ENCODE measurements at regions not wholly inside any gene's neighbourhood (a gene's known extent, or its start where the extent isn't known, plus 50 kb on each side); places are given as distances from the start of the nearest gene placed in this dataset.

DNA sequence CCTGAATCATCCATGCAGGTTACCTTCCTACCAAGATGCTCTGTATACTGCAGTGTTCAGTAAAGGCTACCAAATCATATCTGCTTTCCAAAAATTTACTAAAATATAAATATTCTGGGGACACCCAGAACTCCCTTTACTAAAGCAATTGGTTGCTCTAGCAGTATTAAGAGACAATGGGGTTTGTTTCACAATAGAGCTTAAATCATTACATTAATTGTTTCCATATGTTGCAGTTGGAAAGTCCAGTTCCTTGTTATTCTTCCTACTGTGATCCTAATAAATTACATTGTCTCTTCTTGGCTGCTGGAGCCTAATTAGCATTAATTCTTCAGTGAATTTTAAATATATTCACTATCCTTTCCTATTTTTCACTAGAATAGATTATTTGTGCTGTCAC lies 316.0 kb upstream of the MTNR1B start (continued):
- TF ChIP-seq, protein P1, sequence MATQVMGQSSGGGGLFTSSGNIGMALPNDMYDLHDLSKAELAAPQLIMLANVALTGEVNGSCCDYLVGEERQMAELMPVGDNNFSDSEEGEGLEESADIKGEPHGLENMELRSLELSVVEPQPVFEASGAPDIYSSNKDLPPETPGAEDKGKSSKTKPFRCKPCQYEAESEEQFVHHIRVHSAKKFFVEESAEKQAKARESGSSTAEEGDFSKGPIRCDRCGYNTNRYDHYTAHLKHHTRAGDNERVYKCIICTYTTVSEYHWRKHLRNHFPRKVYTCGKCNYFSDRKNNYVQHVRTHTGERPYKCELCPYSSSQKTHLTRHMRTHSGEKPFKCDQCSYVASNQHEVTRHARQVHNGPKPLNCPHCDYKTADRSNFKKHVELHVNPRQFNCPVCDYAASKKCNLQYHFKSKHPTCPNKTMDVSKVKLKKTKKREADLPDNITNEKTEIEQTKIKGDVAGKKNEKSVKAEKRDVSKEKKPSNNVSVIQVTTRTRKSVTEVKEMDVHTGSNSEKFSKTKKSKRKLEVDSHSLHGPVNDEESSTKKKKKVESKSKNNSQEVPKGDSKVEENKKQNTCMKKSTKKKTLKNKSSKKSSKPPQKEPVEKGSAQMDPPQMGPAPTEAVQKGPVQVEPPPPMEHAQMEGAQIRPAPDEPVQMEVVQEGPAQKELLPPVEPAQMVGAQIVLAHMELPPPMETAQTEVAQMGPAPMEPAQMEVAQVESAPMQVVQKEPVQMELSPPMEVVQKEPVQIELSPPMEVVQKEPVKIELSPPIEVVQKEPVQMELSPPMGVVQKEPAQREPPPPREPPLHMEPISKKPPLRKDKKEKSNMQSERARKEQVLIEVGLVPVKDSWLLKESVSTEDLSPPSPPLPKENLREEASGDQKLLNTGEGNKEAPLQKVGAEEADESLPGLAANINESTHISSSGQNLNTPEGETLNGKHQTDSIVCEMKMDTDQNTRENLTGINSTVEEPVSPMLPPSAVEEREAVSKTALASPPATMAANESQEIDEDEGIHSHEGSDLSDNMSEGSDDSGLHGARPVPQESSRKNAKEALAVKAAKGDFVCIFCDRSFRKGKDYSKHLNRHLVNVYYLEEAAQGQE (IDR thresholded peaks at IDR 0.05; ENCODE audit: unreplicated experiment): no peak
- TF ChIP-seq, protein P2, sequence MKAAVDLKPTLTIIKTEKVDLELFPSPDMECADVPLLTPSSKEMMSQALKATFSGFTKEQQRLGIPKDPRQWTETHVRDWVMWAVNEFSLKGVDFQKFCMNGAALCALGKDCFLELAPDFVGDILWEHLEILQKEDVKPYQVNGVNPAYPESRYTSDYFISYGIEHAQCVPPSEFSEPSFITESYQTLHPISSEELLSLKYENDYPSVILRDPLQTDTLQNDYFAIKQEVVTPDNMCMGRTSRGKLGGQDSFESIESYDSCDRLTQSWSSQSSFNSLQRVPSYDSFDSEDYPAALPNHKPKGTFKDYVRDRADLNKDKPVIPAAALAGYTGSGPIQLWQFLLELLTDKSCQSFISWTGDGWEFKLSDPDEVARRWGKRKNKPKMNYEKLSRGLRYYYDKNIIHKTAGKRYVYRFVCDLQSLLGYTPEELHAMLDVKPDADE (IDR thresholded peaks at IDR 0.05): no peak

DNA sequence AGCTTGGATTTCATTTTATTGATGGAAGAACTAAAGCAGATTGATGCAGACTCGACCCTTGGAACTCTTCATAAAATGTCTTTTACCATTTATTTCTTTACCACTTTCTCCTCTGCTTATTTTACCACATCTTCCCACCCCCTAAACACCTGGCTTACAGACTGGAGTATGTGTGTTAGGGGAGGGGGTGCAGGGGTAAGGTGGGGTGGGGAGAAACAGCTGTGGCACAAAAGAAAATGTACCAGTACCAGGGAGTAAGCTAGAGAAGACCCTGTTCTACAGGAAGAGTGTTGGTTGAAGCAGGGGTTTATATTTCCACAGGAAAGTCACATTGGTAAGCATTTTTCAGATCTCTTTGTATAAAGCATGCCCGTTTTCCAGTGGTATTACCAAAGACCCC lies 312.7 kb upstream of the MTNR1B start:
- no peak overlapping the region for H3K27ac Mint-ChIP-seq
- H3K27me3 Mint-ChIP-seq (ENCODE audit: insufficient read depth, low read depth, poor library complexity): peaks cover 5% of the 10 kb centered on the region
- ATAC-seq: no peak
- Histone ChIP-seq H3K4me2 (no peak overlapping the region), H3K4me1 (ENCODE audit: insufficient read depth) (no peaks in the 10 kb centered on the region), H3K9me2 (ENCODE audit: insufficient read depth) (peaks cover 11% of the 10 kb centered on the region; the same call in 1 of the 2 replicates), H3K4me3 (no peak overlapping the region), H3K36me3 (ENCODE audit: insufficient read depth) (no peaks in the 10 kb centered on the region), H3K27me3 (ENCODE audit: insufficient read depth) (no peaks in the 10 kb centered on the region), H4K20me1 (replicated peaks; ENCODE audit: insufficient read depth) (no peaks in the 10 kb centered on the region), H3K27ac (ENCODE audit: low read depth) (no peak overlapping the region), H3F3A (replicated peaks; ENCODE audit: low read depth) (no peaks in the 10 kb centered on the region), H2AFZ (no peak overlapping the region), H3K79me2 (replicated peaks; ENCODE audit: insufficient read depth) (no peaks in the 10 kb centered on the region)
- no peaks in the 10 kb centered on the region for H3K9me3 Mint-ChIP-seq
- TF ChIP-seq JUNB (IDR thresholded peaks at IDR 0.05; ENCODE audit: unreplicated experiment): no peak
- no peak for TF ChIP-seq EZH2phosphoT487 (IDR thresholded peaks at IDR 0.05; ENCODE audit: unreplicated experiment)
- no peak for TF ChIP-seq NANOG (IDR thresholded peaks at IDR 0.05; ENCODE audit: borderline replicate concordance)
- no peak for TF ChIP-seq POLR2AphosphoS5 (IDR thresholded peaks at IDR 0.05; ENCODE audit: low read depth)
- TF ChIP-seq EZH2 (IDR thresholded peaks at IDR 0.05; ENCODE audit: low read depth, unreplicated experiment): no peak
- TF ChIP-seq, protein P3, sequence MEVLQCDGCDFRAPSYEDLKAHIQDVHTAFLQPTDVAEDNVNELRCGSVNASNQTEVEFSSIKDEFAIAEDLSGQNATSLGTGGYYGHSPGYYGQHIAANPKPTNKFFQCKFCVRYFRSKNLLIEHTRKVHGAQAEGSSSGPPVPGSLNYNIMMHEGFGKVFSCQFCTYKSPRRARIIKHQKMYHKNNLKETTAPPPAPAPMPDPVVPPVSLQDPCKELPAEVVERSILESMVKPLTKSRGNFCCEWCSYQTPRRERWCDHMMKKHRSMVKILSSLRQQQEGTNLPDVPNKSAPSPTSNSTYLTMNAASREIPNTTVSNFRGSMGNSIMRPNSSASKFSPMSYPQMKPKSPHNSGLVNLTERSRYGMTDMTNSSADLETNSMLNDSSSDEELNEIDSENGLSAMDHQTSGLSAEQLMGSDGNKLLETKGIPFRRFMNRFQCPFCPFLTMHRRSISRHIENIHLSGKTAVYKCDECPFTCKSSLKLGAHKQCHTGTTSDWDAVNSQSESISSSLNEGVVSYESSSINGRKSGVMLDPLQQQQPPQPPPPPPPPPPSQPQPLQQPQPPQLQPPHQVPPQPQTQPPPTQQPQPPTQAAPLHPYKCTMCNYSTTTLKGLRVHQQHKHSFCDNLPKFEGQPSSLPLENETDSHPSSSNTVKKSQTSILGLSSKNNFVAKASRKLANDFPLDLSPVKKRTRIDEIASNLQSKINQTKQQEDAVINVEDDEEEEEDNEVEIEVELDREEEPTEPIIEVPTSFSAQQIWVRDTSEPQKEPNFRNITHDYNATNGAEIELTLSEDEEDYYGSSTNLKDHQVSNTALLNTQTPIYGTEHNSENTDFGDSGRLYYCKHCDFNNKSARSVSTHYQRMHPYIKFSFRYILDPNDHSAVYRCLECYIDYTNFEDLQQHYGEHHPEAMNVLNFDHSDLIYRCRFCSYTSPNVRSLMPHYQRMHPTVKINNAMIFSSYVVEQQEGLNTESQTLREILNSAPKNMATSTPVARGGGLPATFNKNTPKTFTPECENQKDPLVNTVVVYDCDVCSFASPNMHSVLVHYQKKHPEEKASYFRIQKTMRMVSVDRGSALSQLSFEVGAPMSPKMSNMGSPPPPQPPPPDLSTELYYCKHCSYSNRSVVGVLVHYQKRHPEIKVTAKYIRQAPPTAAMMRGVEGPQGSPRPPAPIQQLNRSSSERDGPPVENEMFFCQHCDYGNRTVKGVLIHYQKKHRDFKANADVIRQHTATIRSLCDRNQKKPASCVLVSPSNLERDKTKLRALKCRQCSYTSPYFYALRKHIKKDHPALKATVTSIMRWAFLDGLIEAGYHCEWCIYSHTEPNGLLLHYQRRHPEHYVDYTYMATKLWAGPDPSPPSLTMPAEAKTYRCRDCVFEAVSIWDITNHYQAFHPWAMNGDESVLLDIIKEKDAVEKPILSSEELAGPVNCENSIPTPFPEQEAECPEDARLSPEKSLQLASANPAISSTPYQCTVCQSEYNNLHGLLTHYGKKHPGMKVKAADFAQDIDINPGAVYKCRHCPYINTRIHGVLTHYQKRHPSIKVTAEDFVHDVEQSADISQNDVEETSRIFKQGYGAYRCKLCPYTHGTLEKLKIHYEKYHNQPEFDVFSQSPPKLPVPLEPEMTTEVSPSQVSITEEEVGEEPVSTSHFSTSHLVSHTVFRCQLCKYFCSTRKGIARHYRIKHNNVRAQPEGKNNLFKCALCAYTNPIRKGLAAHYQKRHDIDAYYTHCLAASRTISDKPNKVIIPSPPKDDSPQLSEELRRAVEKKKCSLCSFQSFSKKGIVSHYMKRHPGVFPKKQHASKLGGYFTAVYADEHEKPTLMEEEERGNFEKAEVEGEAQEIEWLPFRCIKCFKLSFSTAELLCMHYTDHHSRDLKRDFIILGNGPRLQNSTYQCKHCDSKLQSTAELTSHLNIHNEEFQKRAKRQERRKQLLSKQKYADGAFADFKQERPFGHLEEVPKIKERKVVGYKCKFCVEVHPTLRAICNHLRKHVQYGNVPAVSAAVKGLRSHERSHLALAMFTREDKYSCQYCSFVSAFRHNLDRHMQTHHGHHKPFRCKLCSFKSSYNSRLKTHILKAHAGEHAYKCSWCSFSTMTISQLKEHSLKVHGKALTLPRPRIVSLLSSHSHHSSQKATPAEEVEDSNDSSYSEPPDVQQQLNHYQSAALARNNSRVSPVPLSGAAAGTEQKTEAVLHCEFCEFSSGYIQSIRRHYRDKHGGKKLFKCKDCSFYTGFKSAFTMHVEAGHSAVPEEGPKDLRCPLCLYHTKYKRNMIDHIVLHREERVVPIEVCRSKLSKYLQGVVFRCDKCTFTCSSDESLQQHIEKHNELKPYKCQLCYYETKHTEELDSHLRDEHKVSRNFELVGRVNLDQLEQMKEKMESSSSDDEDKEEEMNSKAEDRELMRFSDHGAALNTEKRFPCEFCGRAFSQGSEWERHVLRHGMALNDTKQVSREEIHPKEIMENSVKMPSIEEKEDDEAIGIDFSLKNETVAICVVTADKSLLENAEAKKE (CRISPR knock-in tag; IDR thresholded peaks at IDR 0.05): no peak
- TF ChIP-seq, protein P4, sequence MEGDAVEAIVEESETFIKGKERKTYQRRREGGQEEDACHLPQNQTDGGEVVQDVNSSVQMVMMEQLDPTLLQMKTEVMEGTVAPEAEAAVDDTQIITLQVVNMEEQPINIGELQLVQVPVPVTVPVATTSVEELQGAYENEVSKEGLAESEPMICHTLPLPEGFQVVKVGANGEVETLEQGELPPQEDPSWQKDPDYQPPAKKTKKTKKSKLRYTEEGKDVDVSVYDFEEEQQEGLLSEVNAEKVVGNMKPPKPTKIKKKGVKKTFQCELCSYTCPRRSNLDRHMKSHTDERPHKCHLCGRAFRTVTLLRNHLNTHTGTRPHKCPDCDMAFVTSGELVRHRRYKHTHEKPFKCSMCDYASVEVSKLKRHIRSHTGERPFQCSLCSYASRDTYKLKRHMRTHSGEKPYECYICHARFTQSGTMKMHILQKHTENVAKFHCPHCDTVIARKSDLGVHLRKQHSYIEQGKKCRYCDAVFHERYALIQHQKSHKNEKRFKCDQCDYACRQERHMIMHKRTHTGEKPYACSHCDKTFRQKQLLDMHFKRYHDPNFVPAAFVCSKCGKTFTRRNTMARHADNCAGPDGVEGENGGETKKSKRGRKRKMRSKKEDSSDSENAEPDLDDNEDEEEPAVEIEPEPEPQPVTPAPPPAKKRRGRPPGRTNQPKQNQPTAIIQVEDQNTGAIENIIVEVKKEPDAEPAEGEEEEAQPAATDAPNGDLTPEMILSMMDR (conservative IDR thresholded peaks at IDR 0.05; ENCODE audit: low read depth in 2 of 2): no peak
- TF ChIP-seq, protein P2 (IDR thresholded peaks at IDR 0.05): no peak
- no peak overlapping the region for H3K4me3 Mint-ChIP-seq
- no peaks in the 10 kb centered on the region for H3K4me1 Mint-ChIP-seq
- no peaks in the 10 kb centered on the region for H3K36me3 Mint-ChIP-seq (ENCODE audit: low read depth)
- DNase-seq (ENCODE audit: low spot score): no peak

Measured in GM23338 (cell line).